H9 (cell line): ENCODE measurements at regions not wholly inside any gene's neighbourhood (a gene's known extent, or its start where the extent isn't known, plus 50 kb on each side); places are given as distances from the start of the nearest gene placed in this dataset.

ENCODE experiments used
- DNase-seq: peaks from one replicate; pipeline ENCODE4 v3.0.0-alpha.2; 2017
- H2AFZ ChIP-seq: one replicate; pipeline ENCODE4 v1.6.1; 2013; ENCODE audit warnings: mild to moderate bottlenecking, low read length, control low read depth, moderate library complexity
- H2AK5ac ChIP-seq: 2 replicates; pipeline ENCODE4 v1.6.1; 2013; ENCODE audit warnings: low read length, control low read depth, mixed read lengths; ENCODE audit not compliant: insufficient read length
- H2BK120ac ChIP-seq: one replicate; pipeline ENCODE4 v1.6.1; 2013; ENCODE audit warnings: low read depth, mild to moderate bottlenecking, low read length, control low read depth, inconsistent platforms; ENCODE audit not compliant: poor library complexity, severe bottlenecking
- H2BK12ac ChIP-seq: 2 replicates; pipeline ENCODE4 v1.6.1; 2013; ENCODE audit warnings: low read length, control low read depth, mixed read lengths, low read depth; ENCODE audit not compliant: insufficient read length
- H2BK15ac ChIP-seq: 2 replicates; pipeline ENCODE4 v1.6.1; 2013; ENCODE audit warnings: low read depth, low read length, control low read depth
- H2BK20ac ChIP-seq: one replicate; pipeline ENCODE4 v1.6.1; 2013; ENCODE audit warnings: low read depth, mild to moderate bottlenecking, low read length, control low read depth, inconsistent platforms; ENCODE audit not compliant: poor library complexity, severe bottlenecking
- H2BK5ac ChIP-seq: 2 replicates; pipeline ENCODE4 v1.6.1; 2013; ENCODE audit warnings: low read length, control low read depth, mixed read lengths; ENCODE audit not compliant: insufficient read length
- H3K14ac ChIP-seq: 2 replicates; pipeline ENCODE4 v1.6.1; 2013; ENCODE audit warnings: low read length, control low read depth; ENCODE audit not compliant: insufficient read depth
- H3K18ac ChIP-seq: 2 replicates; pipeline ENCODE4 v1.6.1; 2013; ENCODE audit warnings: low read depth, mild to moderate bottlenecking, mixed read lengths, low read length, control low read depth; ENCODE audit not compliant: insufficient read length
- H3K23ac ChIP-seq: 2 replicates; pipeline ENCODE4 v1.6.1; 2013; ENCODE audit warnings: low read length, control low read depth, mixed read lengths, low read depth; ENCODE audit not compliant: insufficient read length
- H3K23me2 ChIP-seq: 2 replicates; pipeline ENCODE4 v1.6.1; 2013; ENCODE audit warnings: low read depth, mild to moderate bottlenecking, mixed read lengths, low read length, control low read depth; ENCODE audit not compliant: insufficient read length, poor library complexity, severe bottlenecking
- H3K27ac ChIP-seq: 2 replicates; pipeline ENCODE4 v1.5.1; 2013; ENCODE audit warnings: low read length, control low read depth, mixed read lengths, low read depth; ENCODE audit not compliant: insufficient read length
- H3K27me3 ChIP-seq: 2 replicates; pipeline ENCODE4 v1.6.1; 2013; ENCODE audit warnings: low read length, control low read depth, inconsistent platforms; ENCODE audit not compliant: insufficient read depth
- H3K4ac ChIP-seq: 2 replicates; pipeline ENCODE4 v1.6.1; 2013; ENCODE audit warnings: low read depth, mild to moderate bottlenecking, control low read depth, inconsistent platforms, low read length, moderate library complexity
- H3K4me1 ChIP-seq: 2 replicates; pipeline ENCODE4 v1.6.1; 2013; ENCODE audit warnings: low read length, control low read depth, inconsistent platforms; ENCODE audit not compliant: insufficient read depth
- H3K4me2 ChIP-seq: 2 replicates; pipeline ENCODE4 v1.6.1; 2013; ENCODE audit warnings: low read length, control low read depth, mixed read lengths; ENCODE audit not compliant: insufficient read length, insufficient read depth
- H3K56ac ChIP-seq: 2 replicates; pipeline ENCODE4 v1.6.1; 2013; ENCODE audit warnings: low read depth, mild to moderate bottlenecking, mixed read lengths, low read length, control low read depth; ENCODE audit not compliant: insufficient read length
- H3K79me1 ChIP-seq: 2 replicates; pipeline ENCODE4 v1.6.1; 2013; ENCODE audit warnings: low read depth, mild to moderate bottlenecking, moderate library complexity, low read length, control low read depth, inconsistent platforms; ENCODE audit not compliant: insufficient read depth, poor library complexity, severe bottlenecking
- H3K79me2 ChIP-seq: 2 replicates; pipeline ENCODE4 v1.6.1; 2013; ENCODE audit warnings: low read length, control low read depth, inconsistent platforms; ENCODE audit not compliant: insufficient read depth
- H3K9ac ChIP-seq: 2 replicates; pipeline ENCODE4 v1.6.1; 2013; ENCODE audit warnings: low read length, control low read depth, mixed read lengths; ENCODE audit not compliant: insufficient read length; ENCODE audit errors: extremely low read depth
- H3K9me3 ChIP-seq: one replicate; pipeline ENCODE4 v1.6.1; 2013; ENCODE audit warnings: low read depth, low read length, inconsistent platforms; ENCODE audit not compliant: control insufficient read depth
- H3T11ph ChIP-seq: one replicate; pipeline ENCODE4 v1.6.1; 2013; ENCODE audit warnings: mild to moderate bottlenecking, low read length, control low read depth, inconsistent platforms
- H4K20me1 ChIP-seq: one replicate; pipeline ENCODE4 v1.6.1; 2013; ENCODE audit not compliant: control insufficient read depth, insufficient read length, insufficient read depth
- H4K5ac ChIP-seq: 2 replicates; pipeline ENCODE4 v1.6.1; 2013; ENCODE audit warnings: low read depth, mild to moderate bottlenecking, mixed read lengths, low read length, control low read depth; ENCODE audit not compliant: insufficient read length
- H4K8ac ChIP-seq: replicated peaks from 2 replicates; pipeline ENCODE4 v1.6.1; 2013; ENCODE audit warnings: low read length, control low read depth, mixed read lengths, low read depth; ENCODE audit not compliant: insufficient read length
- H4K91ac ChIP-seq: 2 replicates; pipeline ENCODE4 v1.6.1; 2013; ENCODE audit warnings: low read depth, mild to moderate bottlenecking, moderate library complexity, mixed read lengths, low read length, control low read depth; ENCODE audit not compliant: insufficient read length
- H3K27ac Mint-ChIP-seq, 3 experiments: 2 replicates in 2 of 3; 3 replicates in 1 of 3; pipeline ENCODE4 v1.8.0; 2020 to 2021; ENCODE audit warnings: mixed read lengths in 3 of 3, mild to moderate bottlenecking in 1 of 3, moderate library complexity in 1 of 3
- H3K27me3 Mint-ChIP-seq: 2 replicates; pipeline ENCODE4 v1.8.0; 2021; ENCODE audit warnings: low read depth, mild to moderate bottlenecking, moderate library complexity, mixed read lengths
- H3K36me3 Mint-ChIP-seq, 3 experiments: 2 replicates in 2 of 3; 3 replicates in 1 of 3; pipeline ENCODE4 v1.8.0; 2020 to 2021; ENCODE audit warnings: low read depth in 3 of 3, mixed read lengths in 3 of 3; ENCODE audit not compliant: insufficient read depth in 1 of 3
- H3K4me1 Mint-ChIP-seq, 2 experiments: 2 replicates each; pipeline ENCODE4 v1.8.0; 2020; ENCODE audit warnings: mixed read lengths in 2 of 2
- H3K4me3 Mint-ChIP-seq, 2 experiments: 2 replicates in 1 of 2; 3 replicates in 1 of 2; pipeline ENCODE4 v1.8.0; 2020 to 2021; ENCODE audit warnings: mild to moderate bottlenecking in 2 of 2, mixed read lengths in 2 of 2, moderate library complexity in 1 of 2
- H3K9me3 Mint-ChIP-seq, 2 experiments: 2 replicates in 1 of 2; 3 replicates in 1 of 2; pipeline ENCODE4 v1.8.0; 2020; ENCODE audit warnings: mild to moderate bottlenecking in 2 of 2, mixed read lengths in 2 of 2, moderate library complexity in 1 of 2
- WGBS: extraction: QIAGEN DNeasy Blood & Tissue Kit; methylation state at CpG from one replicate; pipeline ENCODE4 v1.1.7; 2013; ENCODE audit warnings: missing lambda C conversion rate, low lambda C conversion rate, mixed read lengths; ENCODE audit not compliant: insufficient read length; ENCODE audit errors: extremely low coverage; 5-methylcytosine and 5-hydroxymethylcytosine counted together
- TF ChIP-seq, protein P1 (sequence below): fragments of 200-600 bp; sonication (generic); conservative IDR thresholded peaks from 3 replicates; pipeline ENCODE4 v1.8.0; 2021; ENCODE audit warnings: antibody characterized with exemption, mild to moderate bottlenecking

- WGBS: no CpG with 5 or more reads among the region's 1 CpG
- no peak overlapping the region for H3K14ac ChIP-seq
- no peak overlapping the region for H3K9ac ChIP-seq
- H3K56ac ChIP-seq: no peak overlapping the region
- H4K5ac ChIP-seq: no peak overlapping the region
- DNase-seq: no peak
- no peak overlapping the region for H2AFZ ChIP-seq
- no peaks in the 10 kb centered on the region for H3K27me3 ChIP-seq
- no peak overlapping the region for H3K23ac ChIP-seq
- no peaks in the 10 kb centered on the region for H3K79me1 ChIP-seq
- no peak overlapping the region for H3K27ac Mint-ChIP-seq
- no peaks in the 10 kb centered on the region for H4K20me1 ChIP-seq
- H3K4me1 ChIP-seq: no peaks in the 10 kb centered on the region
- peaks cover 2% of the 10 kb centered on the region for H3K27me3 Mint-ChIP-seq
- H3K9me3 Mint-ChIP-seq: no peaks in the 10 kb centered on the region
- H3T11ph ChIP-seq: no peak overlapping the region
- H3K79me2 ChIP-seq: no peaks in the 10 kb centered on the region
- TF ChIP-seq, protein P1, sequence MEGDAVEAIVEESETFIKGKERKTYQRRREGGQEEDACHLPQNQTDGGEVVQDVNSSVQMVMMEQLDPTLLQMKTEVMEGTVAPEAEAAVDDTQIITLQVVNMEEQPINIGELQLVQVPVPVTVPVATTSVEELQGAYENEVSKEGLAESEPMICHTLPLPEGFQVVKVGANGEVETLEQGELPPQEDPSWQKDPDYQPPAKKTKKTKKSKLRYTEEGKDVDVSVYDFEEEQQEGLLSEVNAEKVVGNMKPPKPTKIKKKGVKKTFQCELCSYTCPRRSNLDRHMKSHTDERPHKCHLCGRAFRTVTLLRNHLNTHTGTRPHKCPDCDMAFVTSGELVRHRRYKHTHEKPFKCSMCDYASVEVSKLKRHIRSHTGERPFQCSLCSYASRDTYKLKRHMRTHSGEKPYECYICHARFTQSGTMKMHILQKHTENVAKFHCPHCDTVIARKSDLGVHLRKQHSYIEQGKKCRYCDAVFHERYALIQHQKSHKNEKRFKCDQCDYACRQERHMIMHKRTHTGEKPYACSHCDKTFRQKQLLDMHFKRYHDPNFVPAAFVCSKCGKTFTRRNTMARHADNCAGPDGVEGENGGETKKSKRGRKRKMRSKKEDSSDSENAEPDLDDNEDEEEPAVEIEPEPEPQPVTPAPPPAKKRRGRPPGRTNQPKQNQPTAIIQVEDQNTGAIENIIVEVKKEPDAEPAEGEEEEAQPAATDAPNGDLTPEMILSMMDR: no peak
- H2BK20ac ChIP-seq: no peak overlapping the region
- no peaks in the 10 kb centered on the region for H3K9me3 ChIP-seq
- H4K8ac ChIP-seq: no peak overlapping the region
- no peak overlapping the region for H2BK120ac ChIP-seq
- peaks cover 5 to 10% of the 10 kb centered on the region in 2 experiments; a peak in 2 of 4 replicates for H3K4me1 Mint-ChIP-seq
- no peak overlapping the region for H2BK15ac ChIP-seq
- H4K91ac ChIP-seq: no peak overlapping the region
- H2BK12ac ChIP-seq: no peak overlapping the region
- H3K36me3 Mint-ChIP-seq: no peaks in the 10 kb centered on the region
- no peak overlapping the region for H3K27ac ChIP-seq
- H2AK5ac ChIP-seq: no peak overlapping the region
- no peak overlapping the region for H3K4me2 ChIP-seq
- H2BK5ac ChIP-seq: no peak overlapping the region
- no peak overlapping the region for H3K4me3 Mint-ChIP-seq
- H3K18ac ChIP-seq: no peak overlapping the region
- no peaks in the 10 kb centered on the region for H3K23me2 ChIP-seq
- no peak overlapping the region for H3K4ac ChIP-seq
Measured at GRCh38 chr11:112666253-112666652, 295.0 kb upstream of the NCAM1 start.
